K562 (cell line): ENCODE measurements at regions not wholly inside any gene's neighbourhood (a gene's known extent, or its start where the extent isn't known, plus 50 kb on each side); places are given as distances from the start of the nearest gene placed in this dataset.

Experiments
- ATAC-seq: fragments of 200-7000 bp; cut with Tn5 transposase; 3 replicates; pipeline ENCODE4 v1.9.1; 2020; ENCODE audit warnings: moderate library complexity
- BruUV-seq: library from RNA; stranded (reverse); fragments of 400-500 nt; replicated peaks from 2 replicates; lab custom pipeline; 2021; lab: Mats Ljungman, UMichigan
- CTCF ChIA-PET: fragments of 300-600 bp; formaldehyde crosslinking; extraction: SDS; loops from one replicate; lab custom pipeline; 2021; ENCODE audit warnings: low intra/inter-chr PET ratio; lab: Yijun Ruan, JAX
- POLR2A ChIA-PET: fragments of 300-600, 350-650 bp; sonication (Branson Sonifier 250); formaldehyde crosslinking; extraction: SDS; loops from one replicate; lab custom pipeline; 2021; ENCODE audit warnings: antibody characterized with exemption, inconsistent platforms; lab: Yijun Ruan, JAX
- DNase-seq, 4 experiments: peaks; one replicate each; pipeline versions ENCODE4 v3.0.0 to v3.0.0-alpha.2; 2011 to 2018; ENCODE audit warnings: low spot score in 3 of 4, mixed read lengths in 3 of 4; ENCODE audit errors: extremely low read depth in 1 of 4
- FAIRE-seq: peaks from 2 replicates; lab custom pipeline; 2011; peaks lifted over from hg19 to GRCh38; lab: Jason Lieb, UNC
- H2AFZ ChIP-seq: 2 replicates; pipeline ENCODE4 v1.6.0; 2011; ENCODE audit warnings: low read depth, low read length, control low read depth, inconsistent platforms
- H3K27ac ChIP-seq: fragments of 200-600 bp; 3 replicates; pipeline ENCODE4 v1.8.0; 2011; ENCODE audit warnings: low read depth, mild to moderate bottlenecking, control low read depth, inconsistent platforms, low read length, moderate library complexity, mixed read lengths; ENCODE audit errors: extremely low read depth
- H3K27me3 ChIP-seq, 2 experiments: fragments of 300-600 bp in 1 of 2; 2 replicates in 1 of 2; 3 replicates in 1 of 2; pipeline versions ENCODE4 v1.6.0 to v1.8.0; 2011; ENCODE audit warnings: inconsistent platforms in 2 of 2, low read length in 2 of 2, mild to moderate bottlenecking in 1 of 2, mixed read lengths in 1 of 2, moderate library complexity in 1 of 2; ENCODE audit not compliant: control insufficient read depth in 2 of 2, insufficient read depth in 2 of 2
- H3K36me3 ChIP-seq: fragments of 300-600 bp; 3 replicates; pipeline ENCODE4 v1.8.0; 2011; ENCODE audit warnings: mild to moderate bottlenecking, low read length, inconsistent platforms; ENCODE audit not compliant: control insufficient read depth, insufficient read depth
- H3K4me1 ChIP-seq, 2 experiments: fragments of 200-600 bp in 1 of 2; replicated peaks in 1 of 2; 2 replicates in 1 of 2; 3 replicates in 1 of 2; pipeline versions ENCODE4 v1.5.1 to v1.8.0; 2011; ENCODE audit warnings: inconsistent platforms in 2 of 2, low read length in 2 of 2, mild to moderate bottlenecking in 1 of 2, mixed read lengths in 1 of 2, moderate library complexity in 1 of 2; ENCODE audit not compliant: control insufficient read depth in 2 of 2, insufficient read depth in 2 of 2
- H3K4me2 ChIP-seq: 2 replicates; pipeline ENCODE4 v1.6.1; 2011; ENCODE audit warnings: low read length, control low read depth, inconsistent platforms, mixed read lengths; ENCODE audit not compliant: insufficient read depth
- H3K4me3 ChIP-seq: fragments of 200-600 bp; sonication (generic), shearing (Covaris generic); 2 replicates; pipeline ENCODE4 v1.5.1; 2016; ENCODE audit warnings: control low read depth, inconsistent platforms
- H3K79me2 ChIP-seq: fragments of 200-600 bp; 3 replicates; pipeline ENCODE4 v1.8.0; 2011; ENCODE audit warnings: low read length, inconsistent platforms; ENCODE audit not compliant: control insufficient read depth, insufficient read depth
- H3K9ac ChIP-seq, 2 experiments: 2 replicates each; pipeline versions ENCODE4 v1.6.0 to v1.6.1; 2011; ENCODE audit warnings: low read depth in 2 of 2, low read length in 2 of 2, control low read depth in 1 of 2, inconsistent platforms in 1 of 2, mild to moderate bottlenecking in 1 of 2, mixed read lengths in 1 of 2; ENCODE audit not compliant: insufficient read depth in 1 of 2
- H3K9me1 ChIP-seq: one replicate; pipeline ENCODE4 v1.6.0; 2011; ENCODE audit warnings: inconsistent platforms, mild to moderate bottlenecking, low read length, moderate library complexity; ENCODE audit not compliant: control insufficient read depth, insufficient read depth
- H3K9me3 ChIP-seq: replicated peaks from 2 replicates; pipeline ENCODE4 v1.5.1; 2011; ENCODE audit warnings: low read depth, low read length, inconsistent platforms; ENCODE audit not compliant: control insufficient read depth, insufficient read depth
- H4K20me1 ChIP-seq: replicated peaks from 2 replicates; pipeline ENCODE4 v1.6.1; 2011; ENCODE audit warnings: low read length, inconsistent platforms, mixed read lengths; ENCODE audit not compliant: control insufficient read depth, insufficient read depth
- CBX3 ChIP-seq, 2 experiments: IDR thresholded peaks; 1 replicate in 1 of 2; 2 replicates in 1 of 2; pipeline ENCODE4 v1.6.1; 2012; ENCODE audit warnings: inconsistent platforms in 2 of 2, low read length in 2 of 2, borderline replicate concordance in 1 of 2, control low read depth in 1 of 2
- CBX5 ChIP-seq: IDR thresholded peaks from 2 replicates; pipeline ENCODE4 v1.6.1; 2014; ENCODE audit warnings: low read depth, borderline replicate concordance
- HDAC1 ChIP-seq, 2 experiments: fragments of 450-650 bp; IDR thresholded peaks; 2 replicates each; pipeline ENCODE4 v1.6.1; 2016 to 2017; ENCODE audit warnings: inconsistent platforms in 1 of 2, mild to moderate bottlenecking in 1 of 2, moderate library complexity in 1 of 2
- HMGN3 ChIP-seq: IDR thresholded peaks from 2 replicates; pipeline ENCODE4 v1.6.1; 2011; ENCODE audit warnings: borderline replicate concordance, low read depth, mild to moderate bottlenecking, mixed read lengths, low read length; ENCODE audit not compliant: insufficient read length; ENCODE audit errors: extremely low read depth
- HNRNPK ChIP-seq: fragments of 200-400 bp; formaldehyde crosslinking; IDR thresholded peaks from one replicate; pipeline ENCODE4 v1.6.1; 2018; ENCODE audit warnings: mild to moderate bottlenecking, low read depth, low read length; ENCODE audit not compliant: poor library complexity, severe bottlenecking
- HSF4 ChIP-seq: fragments of 250-450 bp; sonication (Bioruptor Pico); IDR thresholded peaks from 2 replicates; pipeline ENCODE4 v2.1.2; 2022; ENCODE audit warnings: mild to moderate bottlenecking, moderate library complexity, borderline replicate concordance
- IFI16 ChIP-seq: fragments of 250-450 bp; sonication (Bioruptor Pico); IDR thresholded peaks from 2 replicates; pipeline ENCODE4 v2.1.2; 2022; ENCODE audit warnings: mild to moderate bottlenecking, inconsistent platforms
- KLF10 ChIP-seq: fragments of 250-450 bp; sonication (Bioruptor Pico); IDR thresholded peaks from 2 replicates; pipeline ENCODE4 v1.6.1; 2021; ENCODE audit warnings: matching md5 sums
- LEF1 ChIP-seq: fragments of 450-650 bp; IDR thresholded peaks from 2 replicates; pipeline ENCODE4 v1.6.1; 2016; ENCODE audit warnings: mild to moderate bottlenecking
- NUFIP1 ChIP-seq: fragments of 450-650 bp; IDR thresholded peaks from 2 replicates; pipeline ENCODE4 v1.6.1; 2018; ENCODE audit not compliant: partially characterized antibody
- PTTG1 ChIP-seq: fragments of 450-650 bp; IDR thresholded peaks from 2 replicates; pipeline ENCODE4 v1.6.1; 2016; ENCODE audit warnings: low read depth, mild to moderate bottlenecking, missing genetic modification characterization, missing compliant biosample characterization
- RAD21 ChIP-seq, 2 experiments: fragments of 250-450 bp in 1 of 2; fragments of 450-650 bp in 1 of 2; sonication (Bioruptor Pico) in 1 of 2; formaldehyde crosslinking in 1 of 2; IDR thresholded peaks in 1 of 2; conservative IDR thresholded peaks in 1 of 2; 2 replicates each; pipeline versions ENCODE4 v1.4.0 to v1.8.0; 2020 to 2022; ENCODE audit warnings: mild to moderate bottlenecking in 2 of 2, moderate library complexity in 1 of 2
- SMAD4 ChIP-seq: fragments of 250-450 bp; sonication (Bioruptor Pico); conservative IDR thresholded peaks from 2 replicates; pipeline ENCODE4 v1.8.0; 2021; ENCODE audit warnings: inconsistent platforms, mild to moderate bottlenecking, moderate library complexity
- ZBTB8A ChIP-seq: fragments of 450-650 bp; IDR thresholded peaks from 2 replicates; pipeline ENCODE4 v1.6.1; 2018; ENCODE audit warnings: mild to moderate bottlenecking, moderate library complexity; ENCODE audit not compliant: partially characterized antibody
- ZNF140 ChIP-seq: fragments of 250-450 bp; sonication (Bioruptor Pico); IDR thresholded peaks from 2 replicates; pipeline ENCODE4 v1.8.0; 2021; ENCODE audit warnings: moderate library complexity, mild to moderate bottlenecking, inconsistent platforms
- ZNF347 ChIP-seq: fragments of 450-650 bp; formaldehyde crosslinking; IDR thresholded peaks from 2 replicates; pipeline ENCODE4 v1.4.0; 2020; ENCODE audit warnings: low read depth, mild to moderate bottlenecking, moderate library complexity
- ZNF384 ChIP-seq: IDR thresholded peaks from 2 replicates; pipeline ENCODE4 v1.6.1; 2012; ENCODE audit warnings: low read depth, low read length, improper control_type of control experiment
- ZNF408 ChIP-seq: fragments of 250-450 bp; sonication (Bioruptor Pico); IDR thresholded peaks from 2 replicates; pipeline ENCODE4 v1.4.0; 2020; ENCODE audit warnings: low read depth, mild to moderate bottlenecking, moderate library complexity
- ZNF766 ChIP-seq: fragments of 200-800 bp; sonication (Bioruptor generic); conservative IDR thresholded peaks from 2 replicates; pipeline ENCODE4 v1.6.1; 2016; ENCODE audit warnings: missing genetic modification characterization, missing compliant biosample characterization
- in situ Hi-C: fragments of 300-500 bp; cut with MboI; formaldehyde crosslinking; loops from 4 replicates; pipeline ENCODE4 v1.15.0; 2018; ENCODE audit warnings: inconsistent platforms, mixed read lengths
- intact Hi-C: fragments of 100-400 bp; cut with micrococcal nuclease; formaldehyde crosslinking; loops from 2 replicates; pipeline ENCODE4 v1.14.2; 2022
- TF ChIP-seq, protein P1 (sequence below): fragments of 450-650 bp; IDR thresholded peaks from 2 replicates; pipeline ENCODE4 v1.6.1; 2016; ENCODE audit warnings: mild to moderate bottlenecking

DNA sequence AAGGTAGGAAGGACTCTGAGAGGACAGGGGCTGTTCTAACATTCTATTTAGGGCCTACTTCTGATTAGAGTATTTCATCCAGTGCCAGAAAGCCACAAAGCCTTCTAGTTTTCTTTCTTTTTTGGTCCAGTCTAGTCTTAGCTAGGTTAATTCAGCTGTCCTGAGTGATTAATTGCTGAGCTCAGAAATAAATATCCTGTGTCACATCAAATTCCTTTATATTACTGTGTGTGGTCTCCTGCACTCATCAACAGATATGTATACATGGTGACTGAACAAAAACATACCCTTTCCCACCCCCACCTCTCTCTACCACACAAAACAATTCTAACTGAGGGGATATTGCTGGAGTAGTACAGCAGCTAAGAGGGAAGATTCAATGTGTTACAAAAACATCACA is 601.5 kb upstream of the NRSN1 start:
- CTCF ChIA-PET, result no interaction called here
- H3K4me3 ChIP-seq, result no peak overlapping the region
- no peaks in the 10 kb centered on the region for H3K27me3 ChIP-seq
- H3K9me1 ChIP-seq, result no peaks in the 10 kb centered on the region
- H3K9ac ChIP-seq, result no peak overlapping the region
- no TSS peak for BruUV-seq
- FAIRE-seq (no peak), DNase-seq (no peak), ATAC-seq (no peak)
- no peaks in the 10 kb centered on the region for H4K20me1 ChIP-seq
- no peak overlapping the region for H3K27ac ChIP-seq
- no peak overlapping the region for H3K4me2 ChIP-seq
- H3K9me3 ChIP-seq, result 0 out of 2 replicates have a peak, but pooled peaks cover 3% of the 10 kb centered on the region
- POLR2A ChIA-PET, result no interaction called here
- intact Hi-C loops (no loop called here), in situ Hi-C loops (no loop called here)
- no peaks in the 10 kb centered on the region for H3K79me2 ChIP-seq
- no peaks in the 10 kb centered on the region for H3K36me3 ChIP-seq
- H2AFZ ChIP-seq, result no peak overlapping the region
- TF ChIP-seq LEF1 (no peak), ZNF347 (no peak), ZNF384 (no peak), NUFIP1 (no peak), HSF4 (CRISPR knock-in tag) (no peak), KLF10 (no peak), ZNF408 (CRISPR knock-in tag) (no peak), ZBTB8A (no peak), ZNF766 (CRISPR knock-in tag) (no peak), HDAC1 (IDR thresholded peaks at IDR 0.05) (no peak), HNRNPK (no peak), HMGN3 (no peak), RAD21 (CRISPR knock-in tag; conservative IDR thresholded peaks at IDR 0.05 in 1 of 2, IDR thresholded peaks at IDR 0.05 in 1 of 2) (no peak), IFI16 (CRISPR knock-in tag) (no peak), CBX5 (no peak), ZNF140 (CRISPR knock-in tag) (no peak), SMAD4 (CRISPR knock-in tag) (no peak), CBX3 (IDR thresholded peaks at IDR 0.05; ENCODE audit: borderline replicate concordance in 1 of 2, low read length in 2 of 2) (no peak), PTTG1 (no peak)
- TF ChIP-seq, protein P1, sequence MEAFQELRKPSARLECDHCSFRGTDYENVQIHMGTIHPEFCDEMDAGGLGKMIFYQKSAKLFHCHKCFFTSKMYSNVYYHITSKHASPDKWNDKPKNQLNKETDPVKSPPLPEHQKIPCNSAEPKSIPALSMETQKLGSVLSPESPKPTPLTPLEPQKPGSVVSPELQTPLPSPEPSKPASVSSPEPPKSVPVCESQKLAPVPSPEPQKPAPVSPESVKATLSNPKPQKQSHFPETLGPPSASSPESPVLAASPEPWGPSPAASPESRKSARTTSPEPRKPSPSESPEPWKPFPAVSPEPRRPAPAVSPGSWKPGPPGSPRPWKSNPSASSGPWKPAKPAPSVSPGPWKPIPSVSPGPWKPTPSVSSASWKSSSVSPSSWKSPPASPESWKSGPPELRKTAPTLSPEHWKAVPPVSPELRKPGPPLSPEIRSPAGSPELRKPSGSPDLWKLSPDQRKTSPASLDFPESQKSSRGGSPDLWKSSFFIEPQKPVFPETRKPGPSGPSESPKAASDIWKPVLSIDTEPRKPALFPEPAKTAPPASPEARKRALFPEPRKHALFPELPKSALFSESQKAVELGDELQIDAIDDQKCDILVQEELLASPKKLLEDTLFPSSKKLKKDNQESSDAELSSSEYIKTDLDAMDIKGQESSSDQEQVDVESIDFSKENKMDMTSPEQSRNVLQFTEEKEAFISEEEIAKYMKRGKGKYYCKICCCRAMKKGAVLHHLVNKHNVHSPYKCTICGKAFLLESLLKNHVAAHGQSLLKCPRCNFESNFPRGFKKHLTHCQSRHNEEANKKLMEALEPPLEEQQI, result no peak
- H3K4me1 ChIP-seq, result no peaks in the 10 kb centered on the region
